Activated CD4-positive, alpha-beta T cell treated with anti-CD3 and anti-CD28 coated beads, Interleukin-2, amount 50 U/mL, for 1 hour (primary cell): ENCODE measurements at regions not wholly inside any gene's neighbourhood (a gene's known extent, or its start where the extent isn't known, plus 50 kb on each side); places are given as distances from the start of the nearest gene placed in this dataset.
"Not testable (repeated sequence)": the region's sequence is repeated elsewhere in the genome, so short reads cannot be mapped to it uniquely, and the experiment has no call there.

Source experiments
- DNase-seq: peaks from one replicate; pipeline ENCODE4 v3.0.0-alpha.2; 2020

GRCh38 chr17:71849783-71850768 lies 270.7 kb upstream of the SOX9 start:
- no peak for DNase-seq

DNA sequence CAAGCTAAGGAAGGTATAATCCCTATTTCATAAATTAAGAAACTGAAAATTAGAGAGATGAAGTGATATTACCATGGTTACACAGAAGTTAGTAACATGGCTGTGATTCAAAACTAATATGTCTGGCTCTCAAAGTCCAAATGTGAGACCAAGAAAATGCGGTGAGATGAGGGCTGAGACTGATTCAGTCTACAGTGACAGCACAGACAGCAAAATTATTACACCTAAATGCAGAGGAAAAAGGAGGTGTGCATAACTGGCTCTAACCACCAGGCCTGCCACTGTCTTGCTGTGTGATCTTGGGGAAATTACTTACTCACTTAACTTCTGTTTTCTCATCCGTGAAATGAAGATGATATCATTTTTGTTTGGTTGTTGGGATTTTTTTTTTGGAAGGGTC lies 270.0 kb upstream of the SOX9 start:
- DNase-seq: no peak

- no peak for DNase-seq
Measured at GRCh38 chr17:71855010-71855409, 265.8 kb upstream of the SOX9 start.

GRCh38 chr17:71864755-71865154 lies 256.1 kb upstream of the SOX9 start:
- DNase-seq: no peak

DNA sequence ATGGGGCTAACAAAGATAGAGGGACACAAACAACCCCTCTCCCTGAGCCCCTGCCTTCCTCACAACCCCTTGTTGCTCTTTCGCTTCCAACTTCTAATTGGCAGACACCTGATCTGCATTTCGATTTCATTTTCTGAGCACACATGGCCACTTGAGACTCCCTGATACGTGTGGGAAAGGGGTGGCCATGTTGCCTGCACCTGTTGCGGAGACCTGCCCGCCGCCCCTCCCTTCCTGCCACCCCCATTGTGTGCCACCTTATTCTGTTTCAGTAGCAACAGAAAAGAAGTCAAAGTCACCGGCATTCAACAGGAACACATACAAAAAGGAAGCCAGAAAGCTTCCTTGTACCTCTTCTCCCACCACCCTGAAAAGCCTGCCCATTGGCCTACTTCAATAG lies 254.7 kb upstream of the SOX9 start:
- DNase-seq: no peak

- no peak for DNase-seq
Measured at GRCh38 chr17:71869293-71869692, 251.5 kb upstream of the SOX9 start.

- no peak for DNase-seq
Measured at GRCh38 chr17:71869841-71870545, 250.8 kb upstream of the SOX9 start.

DNA sequence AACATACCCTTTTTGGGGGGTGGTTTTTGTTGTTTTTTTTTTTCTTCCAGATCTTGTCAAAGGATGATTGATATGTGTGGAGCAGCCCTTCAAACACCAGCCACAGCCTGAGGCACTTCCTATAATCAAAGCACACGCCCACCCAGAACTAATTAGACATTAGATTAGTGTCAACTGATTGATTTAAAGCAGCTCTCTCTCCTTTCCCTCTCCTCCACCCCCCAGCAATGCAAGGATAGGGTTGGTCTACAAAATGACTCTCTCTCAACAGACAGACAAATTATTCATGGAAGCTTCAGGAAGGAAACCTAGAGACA lies 250.3 kb upstream of the SOX9 start:
- no peak for DNase-seq

DNA sequence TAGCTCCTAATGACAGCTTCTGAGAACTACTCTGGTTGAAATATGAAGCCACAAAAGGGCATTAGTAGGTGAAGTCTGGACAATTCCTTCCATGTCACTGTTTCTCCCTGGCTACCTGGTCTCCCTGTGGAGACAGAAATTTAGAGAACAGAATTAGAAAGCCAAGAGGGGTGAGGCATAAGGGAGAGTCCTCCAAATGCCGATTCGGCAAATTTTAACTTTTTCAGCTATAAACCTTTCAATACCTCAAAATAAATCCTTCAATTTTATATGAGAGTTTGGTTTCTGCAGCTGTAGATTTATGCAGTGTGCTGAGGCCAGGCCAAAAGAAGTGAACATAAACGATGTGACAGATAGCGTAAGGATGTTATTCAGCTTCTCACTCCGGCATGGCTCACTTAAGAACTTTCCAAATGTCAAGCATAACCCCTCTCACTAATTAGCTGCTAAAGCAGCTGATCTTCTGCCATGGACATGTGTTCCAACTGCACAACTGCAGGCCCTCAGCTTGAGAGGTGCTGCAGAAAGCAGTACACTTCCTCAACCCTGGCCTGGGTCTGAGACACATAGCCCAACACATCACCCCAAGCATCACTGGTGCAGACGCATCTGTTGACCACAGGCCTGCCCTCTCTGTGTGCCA lies 247.9 kb upstream of the SOX9 start:
- DNase-seq: no peak

DNA sequence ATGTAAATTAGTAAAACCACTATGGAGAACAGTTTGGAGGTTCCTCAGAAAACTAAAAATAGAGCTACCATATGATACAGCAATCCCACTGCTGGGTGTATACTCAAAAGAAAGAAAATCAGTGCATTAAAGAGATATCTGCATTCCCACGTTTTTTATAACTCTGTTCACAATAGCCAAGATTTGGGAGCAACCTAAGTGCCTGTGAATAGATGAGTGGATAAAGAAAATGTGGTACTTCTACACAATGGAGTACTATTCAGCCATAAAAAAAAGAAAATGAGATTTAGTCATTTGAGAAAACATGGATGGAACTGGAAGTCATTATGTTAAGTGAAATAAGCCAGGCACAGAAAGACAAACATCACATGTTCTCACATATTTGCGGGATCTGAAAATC lies 246.0 kb upstream of the SOX9 start:
- DNase-seq: not testable (repeated sequence)

DNA sequence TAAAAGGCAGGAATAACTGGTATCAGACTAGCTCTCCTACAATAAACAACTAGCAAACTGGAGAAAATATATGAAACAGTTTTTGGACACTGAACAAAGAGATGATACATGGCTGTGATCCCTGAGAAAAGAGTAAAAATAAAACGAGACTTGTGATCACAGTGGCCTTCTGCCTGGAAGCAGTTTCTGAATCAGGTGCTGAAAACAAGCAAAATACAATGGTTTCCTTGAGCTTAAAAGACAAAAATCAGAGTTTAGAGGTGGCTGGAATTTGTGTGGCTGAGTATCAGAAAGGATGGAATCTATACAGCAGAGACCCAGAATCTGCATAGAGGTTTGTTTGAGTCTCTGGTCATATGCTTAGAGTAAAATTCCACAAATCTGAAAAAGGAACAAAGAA lies 242.5 kb upstream of the SOX9 start:
- no peak for DNase-seq

DNA sequence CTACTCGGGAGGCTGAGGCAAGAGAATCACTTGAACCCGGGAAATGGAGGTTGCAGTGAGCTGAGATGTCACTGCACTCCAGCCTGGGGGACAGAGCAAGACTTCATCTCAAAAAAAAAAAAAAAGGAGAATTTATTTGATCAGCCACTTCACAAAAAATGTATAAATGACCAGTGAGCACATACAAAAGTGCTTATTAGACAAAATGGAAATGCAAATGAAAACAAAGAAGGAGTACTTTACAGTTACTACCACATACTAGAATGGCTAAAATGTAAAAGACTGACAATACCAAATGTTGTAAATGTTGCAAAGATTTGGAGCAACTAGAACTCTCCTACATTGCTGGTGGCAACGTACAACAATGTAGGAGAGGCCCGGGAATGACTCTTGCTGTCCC lies 241.8 kb upstream of the SOX9 start:
- no peak for DNase-seq

DNA sequence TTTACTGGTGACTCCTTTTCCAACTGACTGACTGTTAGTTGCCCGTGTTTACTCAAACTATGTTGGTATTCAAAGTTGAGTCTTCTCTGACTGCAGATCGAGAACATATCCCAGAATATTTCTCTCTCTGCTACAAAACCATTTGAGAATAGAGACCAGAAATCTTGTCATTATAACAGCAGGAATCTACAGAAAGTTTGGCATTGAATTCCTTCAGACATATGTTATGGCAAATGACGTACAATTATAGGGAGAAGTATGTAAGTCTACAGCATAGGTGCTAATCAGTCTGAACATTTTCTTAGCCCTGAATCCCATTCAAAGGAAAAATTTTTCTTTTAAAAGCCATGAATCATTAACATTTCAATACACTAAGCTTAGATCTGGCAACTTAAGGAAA lies 239.8 kb upstream of the SOX9 start:
- no peak for DNase-seq

- DNase-seq: no peak
Measured at GRCh38 chr17:71881581-71881980, 239.2 kb upstream of the SOX9 start.

GRCh38 chr17:71883258-71883657 lies 237.6 kb upstream of the SOX9 start:
- no peak for DNase-seq

- no peak for DNase-seq
Measured at GRCh38 chr17:71883845-71884244, 237.0 kb upstream of the SOX9 start.

- no peak for DNase-seq
Measured at GRCh38 chr17:71885662-71886061, 235.2 kb upstream of the SOX9 start.

GRCh38 chr17:71899317-71899716 lies 221.5 kb upstream of the SOX9 start:
- DNase-seq: no peak

GRCh38 chr17:71900621-71901229 lies 220.1 kb upstream of the SOX9 start:
- DNase-seq: no peak

DNA sequence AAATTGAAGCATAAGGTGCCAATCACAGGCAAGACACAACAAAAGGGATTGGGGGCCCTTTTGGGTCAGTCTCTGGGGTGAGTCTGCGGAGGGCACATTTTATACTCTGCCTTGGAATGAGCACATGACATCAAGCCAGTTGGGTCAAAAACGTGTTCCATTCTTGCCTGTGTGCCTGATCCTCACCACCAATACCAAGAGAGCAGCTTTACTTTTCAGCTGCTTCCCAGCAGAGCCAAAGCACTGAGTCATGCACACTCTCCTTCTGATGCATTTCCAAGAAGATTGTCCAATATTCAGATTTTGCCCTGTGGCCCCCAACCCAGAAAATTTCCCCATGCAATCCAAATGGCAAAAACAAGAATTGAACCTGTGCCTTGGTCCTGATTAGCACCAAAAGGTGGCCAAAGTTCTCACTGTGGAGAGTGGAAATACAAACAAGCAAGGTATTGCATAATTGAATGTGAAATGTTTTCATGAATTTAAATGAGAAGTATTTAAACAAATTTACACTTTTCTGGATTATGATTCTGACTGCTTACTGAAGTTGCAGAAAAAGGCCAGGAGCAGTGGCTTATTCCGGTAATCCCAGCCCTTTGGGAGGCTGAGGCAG lies 217.8 kb upstream of the SOX9 start:
- no peak for DNase-seq

GRCh38 chr17:71905376-71906031 lies 215.3 kb upstream of the SOX9 start:
- no peak for DNase-seq

- no peak for DNase-seq
Measured at GRCh38 chr17:71909155-71909554, 211.7 kb upstream of the SOX9 start.
